ENCODE measurements at regions not wholly inside any gene's neighbourhood (a gene's known extent, or its start where the extent isn't known, plus 50 kb on each side); places are given as distances from the start of the nearest gene placed in this dataset.

DNA sequence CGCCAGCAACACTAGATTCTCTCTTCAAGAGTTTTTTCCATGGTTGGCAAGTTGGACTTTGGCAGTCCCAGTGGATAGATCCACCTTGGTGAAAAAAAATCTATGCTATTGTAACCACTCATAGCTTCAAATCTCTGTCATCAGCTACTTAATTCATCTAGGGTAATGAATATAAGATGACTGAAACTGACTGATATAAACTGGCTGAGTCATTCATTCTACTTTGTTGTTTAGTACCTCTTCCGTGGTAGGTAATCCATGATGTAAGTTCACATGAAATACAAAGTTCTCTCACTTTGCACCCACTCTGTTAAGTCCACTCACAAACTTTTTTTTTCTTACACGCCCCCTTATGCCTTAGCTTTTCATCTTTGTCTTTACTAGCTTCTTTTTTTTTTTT is 1381.5 kb downstream of the SLITRK5 start:
- no peak for DNase-seq
- TF ChIP-seq, protein P1, sequence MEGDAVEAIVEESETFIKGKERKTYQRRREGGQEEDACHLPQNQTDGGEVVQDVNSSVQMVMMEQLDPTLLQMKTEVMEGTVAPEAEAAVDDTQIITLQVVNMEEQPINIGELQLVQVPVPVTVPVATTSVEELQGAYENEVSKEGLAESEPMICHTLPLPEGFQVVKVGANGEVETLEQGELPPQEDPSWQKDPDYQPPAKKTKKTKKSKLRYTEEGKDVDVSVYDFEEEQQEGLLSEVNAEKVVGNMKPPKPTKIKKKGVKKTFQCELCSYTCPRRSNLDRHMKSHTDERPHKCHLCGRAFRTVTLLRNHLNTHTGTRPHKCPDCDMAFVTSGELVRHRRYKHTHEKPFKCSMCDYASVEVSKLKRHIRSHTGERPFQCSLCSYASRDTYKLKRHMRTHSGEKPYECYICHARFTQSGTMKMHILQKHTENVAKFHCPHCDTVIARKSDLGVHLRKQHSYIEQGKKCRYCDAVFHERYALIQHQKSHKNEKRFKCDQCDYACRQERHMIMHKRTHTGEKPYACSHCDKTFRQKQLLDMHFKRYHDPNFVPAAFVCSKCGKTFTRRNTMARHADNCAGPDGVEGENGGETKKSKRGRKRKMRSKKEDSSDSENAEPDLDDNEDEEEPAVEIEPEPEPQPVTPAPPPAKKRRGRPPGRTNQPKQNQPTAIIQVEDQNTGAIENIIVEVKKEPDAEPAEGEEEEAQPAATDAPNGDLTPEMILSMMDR (IDR thresholded peaks at IDR 0.05) = no peak
- ChIA-PET CTCF (no interaction called here), POLR2A (no interaction called here)
- ATAC-seq (ENCODE audit: low read depth) = no peak
- Mint-ChIP-seq H3K9me3 (peaks cover 2% of the 10 kb centered on the region), H3K27me3 (no peaks in the 10 kb centered on the region), H3K27ac (no peak overlapping the region), H3K4me1 (no peaks in the 10 kb centered on the region), H3K4me3 (no peak overlapping the region), H3K36me3 (ENCODE audit: low read depth) (no peaks in the 10 kb centered on the region)
- intact Hi-C loops (cut with micrococcal nuclease) = no loop called here

DNA sequence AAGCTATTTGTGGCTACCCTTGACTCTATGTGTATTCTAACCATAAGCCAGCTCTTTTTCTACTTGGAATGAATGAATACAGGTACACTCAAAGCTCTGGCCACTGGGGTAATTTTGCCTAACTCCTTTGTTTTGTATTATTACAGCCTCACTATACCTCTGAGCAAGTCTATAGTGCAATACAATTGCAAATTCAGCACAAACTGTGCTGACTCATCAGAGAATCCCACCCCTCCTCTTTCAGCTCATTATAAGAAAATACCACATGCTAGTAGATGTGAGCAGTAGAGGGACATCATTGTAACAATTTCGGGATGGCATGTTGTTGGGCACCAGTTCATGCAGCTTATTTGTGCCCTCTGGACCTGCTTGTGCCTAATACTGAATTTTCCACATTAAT is 1382.2 kb downstream of the SLITRK5 start:
- ChIA-PET POLR2A (no interaction called here), CTCF (no interaction called here)
- intact Hi-C loops (cut with micrococcal nuclease) = no loop called here
- TF ChIP-seq, protein P1 (IDR thresholded peaks at IDR 0.05) = no peak
- no peak for DNase-seq
- H3K4me3 Mint-ChIP-seq = no peak overlapping the region
- no peaks in the 10 kb centered on the region for H3K27me3 Mint-ChIP-seq
- no peaks in the 10 kb centered on the region for H3K4me1 Mint-ChIP-seq
- peaks cover 2% of the 10 kb centered on the region for H3K9me3 Mint-ChIP-seq
- no peak overlapping the region for H3K27ac Mint-ChIP-seq
- ATAC-seq (ENCODE audit: low read depth) = no peak
- no peaks in the 10 kb centered on the region for H3K36me3 Mint-ChIP-seq (ENCODE audit: low read depth)

DNA sequence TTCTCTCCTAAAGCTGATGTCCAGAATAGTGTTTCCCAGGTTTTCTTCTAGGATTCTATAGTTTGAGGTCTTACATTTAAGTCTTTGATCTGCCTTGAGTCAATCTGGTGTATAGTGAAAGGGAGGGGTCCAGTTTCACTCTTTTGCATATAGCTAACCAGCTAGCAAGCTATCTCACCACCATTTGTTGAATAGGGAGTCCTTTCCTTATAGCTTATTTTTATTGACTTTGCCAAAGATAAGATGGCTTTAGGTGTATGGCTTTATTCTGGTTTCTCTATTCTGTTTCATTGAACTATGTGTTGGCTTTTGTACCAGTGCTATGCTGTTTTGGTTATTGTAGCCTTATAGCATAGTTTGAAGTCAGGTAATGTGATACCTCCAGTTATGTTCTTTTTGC is 1386.1 kb downstream of the SLITRK5 start:
- intact Hi-C loops (cut with micrococcal nuclease) = no loop called here
- TF ChIP-seq, protein P1 (IDR thresholded peaks at IDR 0.05) = no peak
- H3K27ac Mint-ChIP-seq = no peak overlapping the region

DNA sequence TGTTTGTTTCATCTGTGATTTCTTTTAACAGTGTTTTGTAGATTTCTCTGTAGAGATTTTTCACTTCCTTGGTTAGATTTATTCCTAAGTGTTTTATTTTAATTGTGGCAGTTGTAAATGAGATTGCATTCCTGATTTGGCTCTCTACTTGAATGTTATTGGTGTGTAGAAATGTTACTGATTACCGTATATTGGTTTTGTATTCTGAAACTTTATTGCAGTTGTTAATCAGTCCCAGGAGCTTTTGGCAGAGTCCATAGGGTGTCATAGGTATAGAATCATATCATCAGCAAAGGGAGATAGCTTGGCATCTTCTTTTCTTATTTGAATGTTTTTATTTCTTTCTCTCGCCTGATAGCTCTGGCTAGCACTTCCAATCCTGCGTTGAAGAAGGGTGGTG is 1386.7 kb downstream of the SLITRK5 start:
- Mint-ChIP-seq H3K9me3 (peaks cover 6% of the 10 kb centered on the region), H3K27ac (no peak overlapping the region), H3K4me1 (no peaks in the 10 kb centered on the region), H3K4me3 (no peak overlapping the region), H3K27me3 (no peaks in the 10 kb centered on the region), H3K36me3 (ENCODE audit: low read depth) (no peaks in the 10 kb centered on the region)
- ChIA-PET POLR2A (no interaction called here), CTCF (no interaction called here)
- TF ChIP-seq, protein P1 (IDR thresholded peaks at IDR 0.05) = no peak
- DNase-seq = no peak
- no peak for ATAC-seq (ENCODE audit: low read depth)
- intact Hi-C loops (cut with micrococcal nuclease) = no loop called here

More for the DNA sequence above, 1386.1 kb downstream of the SLITRK5 start:
- ATAC-seq (ENCODE audit: low read depth) = no peak
- Mint-ChIP-seq H3K4me3 (no peak overlapping the region), H3K36me3 (ENCODE audit: low read depth) (no peaks in the 10 kb centered on the region), H3K27me3 (no peaks in the 10 kb centered on the region), H3K4me1 (no peaks in the 10 kb centered on the region), H3K9me3 (peaks cover 6% of the 10 kb centered on the region)
- ChIA-PET POLR2A (no interaction called here), CTCF (no interaction called here)
- DNase-seq = no peak

DNA sequence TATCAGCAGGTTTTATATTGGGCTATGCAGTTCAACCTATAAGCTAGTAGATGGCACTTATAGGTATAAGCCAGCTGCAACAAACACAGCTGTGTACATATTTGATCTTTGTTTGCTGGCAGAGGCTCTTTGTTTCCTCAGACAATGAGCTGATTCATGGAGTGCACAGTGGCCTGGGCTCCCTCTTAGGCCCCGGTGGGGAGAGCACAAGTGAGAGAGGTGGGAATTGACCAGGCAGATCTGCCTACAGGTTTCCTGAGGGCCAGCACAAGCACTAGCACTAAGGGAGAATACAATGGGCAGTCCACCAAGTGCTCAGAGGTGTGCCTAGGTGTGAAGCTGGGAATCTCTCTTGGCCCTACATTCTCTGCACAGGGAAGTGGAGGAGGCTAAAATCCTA is 1390.7 kb downstream of the SLITRK5 start:
- TF ChIP-seq, protein P1 (IDR thresholded peaks at IDR 0.05) = no peak
- intact Hi-C loops (cut with micrococcal nuclease) = no loop called here
- Mint-ChIP-seq H3K4me3 (no peak overlapping the region), H3K4me1 (no peaks in the 10 kb centered on the region), H3K9me3 (peaks cover 4% of the 10 kb centered on the region), H3K27me3 (no peaks in the 10 kb centered on the region), H3K27ac (no peak overlapping the region), H3K36me3 (ENCODE audit: low read depth) (no peaks in the 10 kb centered on the region)
- ATAC-seq (ENCODE audit: low read depth) (no peak), DNase-seq (no peak)
- CTCF ChIA-PET = no interaction called here
- POLR2A ChIA-PET = no interaction called here
